Jurkat, Clone E6-1 (cell line): ENCODE measurements at regions not wholly inside any gene's neighbourhood (a gene's known extent, or its start where the extent isn't known, plus 50 kb on each side); places are given as distances from the start of the nearest gene placed in this dataset.

ENCODE experiments used
- DNase-seq: peaks from one replicate; pipeline ENCODE4 v3.0.0-alpha.2; 2011; ENCODE audit warnings: low read depth, low spot score
- H3K4me3 ChIP-seq: 2 replicates; pipeline ENCODE4 v1.5.1; 2011; ENCODE audit warnings: mild to moderate bottlenecking, low read length, control low read depth, moderate library complexity

- no peak for DNase-seq
- H3K4me3 ChIP-seq = no peak overlapping the region
These were observed 226.0 kb downstream of the MIAT start for GRCh38 chr22:26883393-26883792.

- no peak for DNase-seq
- no peak overlapping the region for H3K4me3 ChIP-seq
These were observed 227.5 kb downstream of the MIAT start for GRCh38 chr22:26884921-26885320.

DNA sequence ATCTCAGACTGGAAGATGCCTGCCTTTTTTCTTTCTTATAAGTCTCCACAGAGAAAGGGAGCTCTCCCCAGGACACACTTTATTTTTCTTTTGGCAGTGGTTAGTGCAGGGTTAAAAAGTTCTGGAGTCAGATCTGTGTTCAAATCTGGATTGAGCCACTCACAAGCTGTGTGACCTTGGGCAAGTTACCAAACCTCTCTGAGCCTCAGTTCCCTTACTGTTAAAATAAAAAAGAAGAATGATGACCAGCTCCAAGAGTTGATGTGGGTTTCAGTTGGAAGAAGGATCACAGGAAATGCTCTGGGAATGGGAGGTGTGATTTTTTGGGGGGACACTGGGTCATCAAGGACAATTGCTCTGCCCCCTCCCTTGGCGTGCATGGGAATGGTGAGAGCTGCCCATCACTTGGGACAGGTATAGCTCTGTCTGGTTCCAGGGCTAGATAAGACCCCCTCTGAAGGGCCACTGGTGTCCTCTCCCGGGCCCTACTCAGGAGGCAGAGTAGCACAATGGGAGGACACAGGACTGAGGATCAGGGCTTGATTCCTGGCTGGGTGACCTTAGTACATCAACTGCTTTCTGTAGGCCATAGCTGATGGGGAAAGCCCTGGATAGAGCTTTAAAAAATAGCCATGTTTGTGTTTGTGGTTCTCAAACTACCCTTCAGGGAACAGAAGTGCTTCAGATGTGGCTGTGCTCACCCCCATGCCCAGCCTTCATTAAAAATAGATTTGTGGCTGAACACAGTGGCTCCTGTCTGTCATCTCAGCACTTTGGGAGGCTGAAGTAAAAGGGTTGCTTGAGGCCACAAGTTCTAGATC, 228.3 kb downstream of the MIAT start:
- DNase-seq = no peak
- H3K4me3 ChIP-seq = no peak overlapping the region

- no peak for DNase-seq
- H3K4me3 ChIP-seq = no peak overlapping the region
These were observed 230.1 kb downstream of the MIAT start for GRCh38 chr22:26887456-26887855.

DNA sequence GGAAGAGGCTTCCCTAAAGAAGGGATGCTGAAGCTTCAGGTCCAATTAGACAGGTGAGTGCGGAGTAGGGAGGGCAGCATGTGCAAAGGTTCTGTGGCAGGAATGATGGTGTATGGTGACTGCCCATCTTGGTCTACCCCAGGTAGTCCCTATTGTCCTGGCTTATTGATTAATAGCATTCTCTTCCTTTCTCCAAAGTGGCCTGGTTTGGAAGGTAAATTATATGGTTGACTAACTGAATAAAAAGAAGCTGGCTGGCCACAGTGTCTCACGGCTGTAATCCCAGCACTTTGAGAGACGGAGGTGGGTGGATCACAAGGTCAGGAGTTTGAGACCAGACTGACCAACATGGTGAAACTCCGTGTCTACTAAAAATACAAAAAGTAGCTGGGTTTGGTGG, 230.5 kb downstream of the MIAT start:
- no peak for DNase-seq
- no peak overlapping the region for H3K4me3 ChIP-seq

DNA sequence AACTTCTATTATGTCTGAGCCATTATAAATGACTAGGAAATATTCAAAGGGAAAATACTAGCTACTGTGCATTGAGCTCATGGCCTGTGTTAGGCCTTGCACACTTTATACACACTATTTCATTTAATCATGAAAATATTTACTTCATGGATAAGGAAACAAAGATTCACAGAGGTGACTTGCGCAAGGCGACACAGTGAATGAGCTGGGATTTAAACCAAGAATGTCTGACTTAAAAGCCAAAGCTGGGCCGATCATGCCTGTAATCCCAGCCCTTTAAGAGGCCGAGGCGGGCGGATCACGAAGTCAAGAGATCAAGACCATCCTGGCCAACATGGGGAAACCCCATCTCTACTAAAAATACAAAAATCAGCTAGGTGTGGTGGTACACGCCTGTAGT, 231.5 kb downstream of the MIAT start:
- H3K4me3 ChIP-seq = no peak overlapping the region
- no peak for DNase-seq

- no peak for DNase-seq
- no peak overlapping the region for H3K4me3 ChIP-seq
These were observed 232.4 kb downstream of the MIAT start for GRCh38 chr22:26889802-26890201.

- no peak overlapping the region for H3K4me3 ChIP-seq
- no peak for DNase-seq
These were observed 233.5 kb downstream of the MIAT start for GRCh38 chr22:26890870-26891269.

DNA sequence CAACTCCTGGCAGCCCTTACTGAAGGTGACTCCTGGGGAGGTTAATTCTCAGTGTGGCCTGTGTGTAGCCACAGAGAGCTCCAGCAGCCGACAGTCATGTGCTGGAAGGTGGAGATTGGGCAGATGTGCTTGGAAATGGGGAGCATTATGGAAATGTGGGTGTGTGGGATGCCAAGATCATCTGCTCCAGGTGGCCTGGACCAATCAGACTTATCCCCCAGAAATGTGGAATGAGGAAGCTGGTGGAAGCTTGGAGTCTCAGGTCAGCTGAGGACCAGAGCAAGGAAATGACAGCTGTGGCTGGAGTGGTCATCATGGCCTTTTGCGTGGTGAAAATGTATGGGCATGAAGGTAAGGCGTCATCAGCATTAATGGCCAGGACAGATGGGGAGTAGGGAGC, 234.0 kb downstream of the MIAT start:
- no peak for DNase-seq
- no peak overlapping the region for H3K4me3 ChIP-seq

- DNase-seq = no peak
These were observed 235.0 kb downstream of the MIAT start for GRCh38 chr22:26892166-26893041.

DNA sequence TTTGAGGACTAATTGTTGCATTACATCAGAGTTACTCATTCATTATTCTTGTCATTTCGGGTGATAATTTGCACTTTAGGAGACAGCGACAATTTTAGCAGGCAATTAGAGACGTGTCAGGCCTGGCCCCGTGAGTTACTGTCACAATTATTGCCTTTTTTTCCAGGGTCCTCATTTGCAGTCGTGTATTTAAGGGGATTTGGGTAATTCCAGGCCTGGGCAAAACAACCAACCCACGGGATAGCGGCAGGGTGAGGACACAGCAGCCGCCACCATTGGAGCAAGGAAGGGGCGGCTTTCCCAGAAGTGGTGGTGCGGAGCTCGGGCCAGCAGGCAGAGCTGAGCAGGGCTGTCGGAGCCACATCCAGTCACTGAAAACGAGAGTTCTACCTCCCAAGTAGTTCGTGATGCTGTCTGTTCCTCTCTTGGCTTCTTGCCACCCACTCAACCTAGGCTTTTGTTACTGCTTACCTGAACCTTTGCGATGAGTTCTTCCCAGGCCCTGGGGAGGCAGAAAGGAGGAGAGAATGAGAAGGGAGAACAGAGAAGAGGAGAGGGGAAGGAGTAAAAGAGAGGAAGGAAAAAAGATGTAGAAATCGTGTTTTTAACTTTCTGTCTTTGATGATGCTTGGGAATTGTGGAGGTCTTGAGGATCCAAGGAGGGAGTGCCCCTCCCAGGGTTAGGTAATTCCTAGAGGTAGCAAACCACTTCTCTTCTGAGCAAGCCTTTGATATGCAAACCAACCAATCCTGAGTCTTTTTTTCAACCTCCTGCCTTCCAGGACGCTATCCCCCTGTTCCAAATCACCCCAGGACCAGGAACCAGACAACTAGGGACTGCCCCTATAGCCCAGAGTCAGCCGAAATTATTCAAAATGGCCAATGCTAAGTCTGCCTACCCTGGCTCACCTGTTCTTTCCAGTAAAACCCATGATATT, 236.1 kb downstream of the MIAT start:
- H3K4me3 ChIP-seq = no peak overlapping the region
- DNase-seq = no peak

More at GRCh38 chr22:26892166-26893041, 235.0 kb downstream of the MIAT start:
- H3K4me3 ChIP-seq = no peak overlapping the region

GRCh38 chr22:26894362-26894761, 237.0 kb downstream of the MIAT start:
- no peak overlapping the region for H3K4me3 ChIP-seq
- DNase-seq = no peak

DNA sequence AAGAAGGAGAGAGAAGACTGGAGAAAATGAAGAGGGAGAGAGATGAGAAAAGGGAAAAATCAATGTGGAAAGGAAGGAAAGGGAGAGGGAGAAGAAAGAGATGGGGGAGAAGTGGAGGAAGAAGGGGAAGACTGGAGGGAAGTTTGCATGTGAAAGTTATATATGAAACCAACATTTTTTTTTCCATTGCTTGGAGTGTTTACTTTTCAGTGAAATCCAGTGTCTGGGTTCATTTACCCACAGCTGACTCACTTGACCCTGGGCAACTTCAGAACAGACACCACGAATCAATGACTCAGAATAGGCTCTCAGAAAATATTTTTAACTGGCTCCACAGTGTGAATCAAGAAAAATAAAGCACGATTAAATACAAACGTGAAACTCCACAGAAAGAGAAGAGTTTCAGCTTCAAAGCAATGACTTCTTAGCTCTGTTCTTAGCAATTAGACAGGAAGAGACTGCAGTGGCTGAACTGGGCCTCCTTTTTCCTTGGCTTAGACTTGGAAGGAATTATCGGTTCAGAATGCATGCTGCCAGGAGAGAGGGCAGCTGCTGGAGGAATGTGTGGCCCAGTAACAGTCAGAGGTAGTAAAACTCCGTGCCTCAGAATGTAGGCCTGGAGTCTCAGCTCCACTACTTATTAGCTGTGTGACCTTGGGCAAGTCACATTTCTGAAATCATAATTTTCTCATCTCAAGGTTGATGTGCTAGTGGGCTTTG, 237.5 kb downstream of the MIAT start:
- no peak for DNase-seq
- no peak overlapping the region for H3K4me3 ChIP-seq

- no peak for DNase-seq
- no peak overlapping the region for H3K4me3 ChIP-seq
These were observed 240.0 kb downstream of the MIAT start for GRCh38 chr22:26897384-26897783.

DNA sequence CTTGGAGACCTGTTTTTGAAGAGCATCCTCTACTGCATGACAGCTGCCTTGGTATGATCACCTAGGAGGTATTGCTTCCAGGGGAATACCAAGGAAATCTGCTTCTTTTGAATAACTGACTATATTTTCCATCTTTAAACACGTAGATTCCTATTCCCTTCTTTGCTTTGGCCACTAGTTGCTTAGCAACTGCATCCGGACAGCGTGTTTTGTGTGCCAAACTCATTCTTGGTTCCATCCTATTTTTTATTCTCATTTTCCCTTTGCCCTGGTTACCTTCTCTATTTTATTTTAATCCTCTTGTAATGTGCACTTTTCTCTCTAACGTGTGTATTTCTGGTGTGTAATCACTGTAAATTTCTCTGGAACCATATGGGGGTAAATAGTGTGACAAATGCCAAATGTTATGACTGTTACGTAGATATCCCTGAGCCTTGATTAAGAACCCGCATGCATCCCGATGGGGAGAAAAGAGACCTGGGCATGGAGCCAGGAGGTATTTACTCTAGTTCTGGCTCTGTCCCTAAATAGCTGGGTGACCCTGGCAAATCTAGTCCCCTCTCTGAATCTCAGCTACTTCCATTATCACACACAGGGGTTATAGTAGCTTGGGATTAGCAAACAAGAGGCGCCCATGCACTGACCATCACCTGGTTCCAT, 241.7 kb downstream of the MIAT start:
- H3K4me3 ChIP-seq = no peak overlapping the region
- DNase-seq = no peak

DNA sequence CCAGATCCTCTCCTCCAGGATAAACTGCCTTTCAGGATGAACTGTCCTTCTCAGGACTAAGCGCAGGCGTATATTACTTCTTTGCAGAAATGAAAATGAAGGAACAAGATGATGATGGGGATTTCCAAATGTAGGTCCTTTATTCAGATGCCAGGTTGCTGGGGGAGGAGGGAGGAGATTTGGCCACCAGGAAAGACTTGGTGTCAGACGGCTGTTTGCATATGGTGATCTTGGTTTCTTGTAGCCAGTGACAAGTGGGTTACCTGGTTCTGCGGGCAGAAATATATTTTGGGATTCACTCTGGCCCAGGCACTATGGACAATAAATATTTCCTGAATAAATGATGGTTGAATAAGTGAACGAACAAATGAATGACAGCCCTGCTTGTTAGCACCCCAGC, 243.4 kb downstream of the MIAT start:
- DNase-seq = no peak
- no peak overlapping the region for H3K4me3 ChIP-seq

GRCh38 chr22:26901198-26901816, 243.9 kb downstream of the MIAT start:
- H3K4me3 ChIP-seq = no peak overlapping the region
- no peak for DNase-seq
